Activated CD4-positive, alpha-beta T cell treated with anti-CD3 and anti-CD28 coated beads, Interleukin-2, amount 50 U/mL, for 24 hours (primary cell): ENCODE measurements at regions not wholly inside any gene's neighbourhood (a gene's known extent, or its start where the extent isn't known, plus 50 kb on each side); places are given as distances from the start of the nearest gene placed in this dataset.

Experiments used
- DNase-seq, 2 donors: peaks; one replicate each; pipeline ENCODE4 v3.0.0-alpha.2; 2020; ENCODE audit warnings: low read depth in 1 of 2, low spot score in 1 of 2

- DNase-seq = no peak
Observed at GRCh38 chr13:39159846-39160370, 121.7 kb downstream of the NHLRC3 start.

- DNase-seq = no peak
Observed at GRCh38 chr13:39167018-39167417, 128.8 kb downstream of the NHLRC3 start.

GRCh38 chr13:39170711-39171110, 132.5 kb downstream of the NHLRC3 start:
- DNase-seq = no peak

- DNase-seq = no peak
Observed at GRCh38 chr13:39185326-39185725, 147.1 kb downstream of the NHLRC3 start.

- no peak for DNase-seq
Observed at GRCh38 chr13:39186205-39186875, 148.1 kb downstream of the NHLRC3 start.

GRCh38 chr13:39189778-39190177, 151.5 kb downstream of the NHLRC3 start:
- DNase-seq = no peak

- DNase-seq = no peak
Observed at GRCh38 chr13:39196965-39197646, 158.8 kb downstream of the NHLRC3 start.

- no peak for DNase-seq
Observed at GRCh38 chr13:39197647-39198007, 159.4 kb downstream of the NHLRC3 start.

GRCh38 chr13:39200249-39200910, 162.1 kb downstream of the NHLRC3 start:
- DNase-seq = no peak

GRCh38 chr13:39201180-39201579, 162.9 kb downstream of the NHLRC3 start:
- DNase-seq = no peak

- no peak for DNase-seq
Observed at GRCh38 chr13:39202746-39203145, 164.5 kb downstream of the NHLRC3 start.

GRCh38 chr13:39208636-39209035, 170.4 kb downstream of the NHLRC3 start:
- no peak for DNase-seq

- DNase-seq = no peak
Observed at GRCh38 chr13:39209731-39210531, 171.7 kb downstream of the NHLRC3 start.

- no peak for DNase-seq
Observed at GRCh38 chr13:39210961-39211534, 172.8 kb downstream of the NHLRC3 start.

GRCh38 chr13:39215971-39216370, 177.7 kb downstream of the NHLRC3 start:
- DNase-seq = no peak

GRCh38 chr13:39217471-39217870, 179.2 kb downstream of the NHLRC3 start:
- DNase-seq = no peak

- DNase-seq = no peak
Observed at GRCh38 chr13:39224671-39225240, 186.5 kb downstream of the NHLRC3 start.

GRCh38 chr13:39225860-39226259, 187.6 kb downstream of the NHLRC3 start:
- DNase-seq = no peak

- no peak for DNase-seq
Observed at GRCh38 chr13:39226359-39226758, 188.1 kb downstream of the NHLRC3 start.

- no peak for DNase-seq
Observed at GRCh38 chr13:39232401-39232980, 194.2 kb downstream of the NHLRC3 start.
